GM23248 (cell line): ENCODE measurements at regions not wholly inside any gene's neighbourhood (a gene's known extent, or its start where the extent isn't known, plus 50 kb on each side); places are given as distances from the start of the nearest gene placed in this dataset.

Experiments used
- DNase-seq: peaks from one replicate; pipeline ENCODE4 v3.0.0-alpha.2; 2015
- H2AFZ ChIP-seq: fragments of 200-600 bp; sonication (generic); 2 replicates; pipeline ENCODE4 v1.6.1; 2016; ENCODE audit warnings: antibody characterized with exemption
- H3F3A ChIP-seq: fragments of 200-600 bp; sonication (generic); 2 replicates; pipeline ENCODE4 v1.6.1; 2016; ENCODE audit warnings: mild to moderate bottlenecking, antibody characterized with exemption, mixed run types; ENCODE audit not compliant: insufficient read depth
- H3K27ac ChIP-seq: fragments of 200-600 bp; sonication (generic); 2 replicates; pipeline ENCODE4 v1.5.1; 2016; ENCODE audit warnings: mild to moderate bottlenecking
- H3K27me3 ChIP-seq: fragments of 200-600 bp; sonication (generic); replicated peaks from 2 replicates; pipeline ENCODE4 v1.6.1; 2016; ENCODE audit warnings: mild to moderate bottlenecking; ENCODE audit not compliant: insufficient read depth
- H3K36me3 ChIP-seq: fragments of 200-600 bp; sonication (generic); 2 replicates; pipeline ENCODE4 v1.6.1; 2016; ENCODE audit warnings: low read depth, mild to moderate bottlenecking
- H3K4me1 ChIP-seq: fragments of 200-600 bp; sonication (generic); 2 replicates; pipeline ENCODE4 v1.6.1; 2016; ENCODE audit warnings: mild to moderate bottlenecking; ENCODE audit not compliant: insufficient read depth
- H3K4me2 ChIP-seq: fragments of 200-600 bp; sonication (generic); one replicate; pipeline ENCODE4 v1.6.1; 2016; ENCODE audit warnings: mild to moderate bottlenecking; ENCODE audit not compliant: unreplicated experiment
- H3K4me3 ChIP-seq: fragments of 200-600 bp; sonication (generic); 2 replicates; pipeline ENCODE4 v1.5.1; 2016; ENCODE audit warnings: mild to moderate bottlenecking
- H3K79me2 ChIP-seq: fragments of 200-600 bp; sonication (generic); 2 replicates; pipeline ENCODE4 v1.6.1; 2016; ENCODE audit warnings: mild to moderate bottlenecking; ENCODE audit not compliant: insufficient read depth
- H3K9ac ChIP-seq: fragments of 200-600 bp; sonication (generic); 2 replicates; pipeline ENCODE4 v1.6.1; 2016; ENCODE audit warnings: mild to moderate bottlenecking
- H3K9me2 ChIP-seq: fragments of 200-600 bp; sonication (generic); 2 replicates; pipeline ENCODE4 v1.6.1; 2016; ENCODE audit warnings: mixed run types, mild to moderate bottlenecking, moderate library complexity; ENCODE audit not compliant: insufficient read depth
- H3K9me3 ChIP-seq: fragments of 200-600 bp; sonication (generic); one replicate; pipeline ENCODE4 v1.6.1; 2017; ENCODE audit warnings: low read depth
- H4K20me1 ChIP-seq: fragments of 200-600 bp; sonication (generic); 2 replicates; pipeline ENCODE4 v1.6.0; 2016; ENCODE audit not compliant: insufficient read depth
- EZH2 ChIP-seq: fragments of 200-600 bp; sonication (generic); IDR thresholded peaks from 2 replicates; pipeline ENCODE4 v1.6.1; 2018; ENCODE audit warnings: antibody characterized with exemption, mild to moderate bottlenecking; ENCODE audit not compliant: insufficient read depth, poor library complexity, severe bottlenecking
- EZH2phosphoT487 ChIP-seq: fragments of 200-600 bp; sonication (generic); IDR thresholded peaks from 2 replicates; pipeline ENCODE4 v1.6.1; 2018; ENCODE audit warnings: antibody characterized with exemption, moderate library complexity, mild to moderate bottlenecking, low read depth; ENCODE audit not compliant: insufficient read depth
- WGBS, 2 experiments: methylation state at CpG; one replicate each; pipeline ENCODE4 v1.1.6; 2015 to 2017; ENCODE audit warnings: low lambda C conversion rate in 2 of 2, low coverage in 1 of 2; ENCODE audit errors: missing lambda C conversion rate in 2 of 2; 5-methylcytosine and 5-hydroxymethylcytosine counted together
- in situ Hi-C: fragments of 300-500 bp; cut with MboI; formaldehyde crosslinking; loops from 2 replicates; pipeline ENCODE4 v1.15.0; 2020

GRCh38 chr18:51660188-51660715, 462.8 kb upstream of the MEX3C start:
- no peaks in the 10 kb centered on the region for H3K9me2 ChIP-seq
- TF ChIP-seq EZH2 (no peak), EZH2phosphoT487 (no peak)
- in situ Hi-C loops: loop anchor here (25.0 kb wide), 1 partner anchor 627 kb away; no protein-coding TSS in a partner anchor

GRCh38 chr18:51664236-51664635, 466.8 kb upstream of the MEX3C start:
- no peak for DNase-seq
- H3K9me3 ChIP-seq: no peaks in the 10 kb centered on the region
- no peaks in the 10 kb centered on the region for H3K4me1 ChIP-seq
- H3K79me2 ChIP-seq: no peaks in the 10 kb centered on the region
- no peak for TF ChIP-seq EZH2
- no peak for TF ChIP-seq EZH2phosphoT487
- H3K4me2 ChIP-seq: no peak overlapping the region
- in situ Hi-C loops: loop anchor here (25.0 kb wide), 1 partner anchor 623 kb away; no protein-coding TSS in a partner anchor
- H3K9me2 ChIP-seq: no peaks in the 10 kb centered on the region
- H3K36me3 ChIP-seq: no peaks in the 10 kb centered on the region
- H3F3A ChIP-seq: no peaks in the 10 kb centered on the region
- H3K4me3 ChIP-seq: no peak overlapping the region
- 33 to 41% methylated on average over 3 of the region's 3 CpGs for WGBS, 2 experiments
- no peaks in the 10 kb centered on the region for H3K27me3 ChIP-seq
- H3K9ac ChIP-seq: no peak overlapping the region
- H3K27ac ChIP-seq: no peak overlapping the region
- no peak overlapping the region for H2AFZ ChIP-seq
- no peaks in the 10 kb centered on the region for H4K20me1 ChIP-seq

More at GRCh38 chr18:51660188-51660715, 462.8 kb upstream of the MEX3C start:
- Histone ChIP-seq H3K4me1 (no peaks in the 10 kb centered on the region), H4K20me1 (no peaks in the 10 kb centered on the region), H3K4me3 (no peak overlapping the region), H3K36me3 (no peaks in the 10 kb centered on the region), H3K9ac (no peak overlapping the region), H3F3A (no peaks in the 10 kb centered on the region), H3K4me2 (no peak overlapping the region), H3K27me3 (no peaks in the 10 kb centered on the region), H3K27ac (no peak overlapping the region), H3K9me3 (no peaks in the 10 kb centered on the region), H2AFZ (no peak overlapping the region), H3K79me2 (no peaks in the 10 kb centered on the region)
- WGBS, 2 experiments: 0 to 2% methylated on average over 2 of the region's 2 CpGs
- no peak for DNase-seq

GRCh38 chr18:51666763-51667191, 469.3 kb upstream of the MEX3C start:
- Histone ChIP-seq H3K36me3 (no peaks in the 10 kb centered on the region), H3F3A (no peaks in the 10 kb centered on the region), H3K27ac (no peak overlapping the region), H3K9ac (no peak overlapping the region), H3K27me3 (no peaks in the 10 kb centered on the region), H2AFZ (no peak overlapping the region), H3K4me3 (no peak overlapping the region), H3K4me2 (no peak overlapping the region), H4K20me1 (no peaks in the 10 kb centered on the region), H3K4me1 (no peaks in the 10 kb centered on the region), H3K9me3 (no peaks in the 10 kb centered on the region), H3K79me2 (no peaks in the 10 kb centered on the region), H3K9me2 (no peaks in the 10 kb centered on the region)
- TF ChIP-seq EZH2phosphoT487 (no peak), EZH2 (no peak)
- DNase-seq: peak; percentile 10
- in situ Hi-C loops: loop anchor here (25.0 kb wide), 1 partner anchor 621 kb away; no protein-coding TSS in a partner anchor
- 8 to 15% methylated on average over 6 to 7 of the region's 7 CpGs for WGBS, 2 experiments

- no peak overlapping the region for H3K9ac ChIP-seq
- in situ Hi-C loops: loop anchor here (25.0 kb wide), 1 partner anchor 619 kb away; no protein-coding TSS in a partner anchor
- H3K4me1 ChIP-seq: no peaks in the 10 kb centered on the region
- WGBS, 2 experiments: 7 to 10% methylated on average over 10 of the region's 10 CpGs
- no peaks in the 10 kb centered on the region for H3K9me2 ChIP-seq
- no peaks in the 10 kb centered on the region for H3K9me3 ChIP-seq
- H3F3A ChIP-seq: no peaks in the 10 kb centered on the region
- H3K27me3 ChIP-seq: no peaks in the 10 kb centered on the region
- H3K27ac ChIP-seq: no peak overlapping the region
- H3K4me2 ChIP-seq: no peak overlapping the region
- H3K36me3 ChIP-seq: no peaks in the 10 kb centered on the region
- no peaks in the 10 kb centered on the region for H4K20me1 ChIP-seq
- H2AFZ ChIP-seq: no peak overlapping the region
- peak; percentile 61 for DNase-seq
- H3K79me2 ChIP-seq: no peaks in the 10 kb centered on the region
- TF ChIP-seq EZH2 (no peak), EZH2phosphoT487 (no peak)
- no peak overlapping the region for H3K4me3 ChIP-seq
Observed at GRCh38 chr18:51668101-51668500, 470.6 kb upstream of the MEX3C start.

GRCh38 chr18:51668607-51669006, 471.1 kb upstream of the MEX3C start:
- Histone ChIP-seq H3K4me2 (no peak overlapping the region), H3K9ac (no peak overlapping the region), H3K27me3 (no peaks in the 10 kb centered on the region), H3K79me2 (no peaks in the 10 kb centered on the region), H3K27ac (no peak overlapping the region), H3K9me3 (no peaks in the 10 kb centered on the region), H3K4me3 (no peak overlapping the region), H3K36me3 (no peaks in the 10 kb centered on the region), H3K9me2 (no peaks in the 10 kb centered on the region), H3F3A (no peaks in the 10 kb centered on the region), H3K4me1 (no peaks in the 10 kb centered on the region), H4K20me1 (no peaks in the 10 kb centered on the region), H2AFZ (no peak overlapping the region)
- no peak for DNase-seq
- TF ChIP-seq EZH2 (no peak), EZH2phosphoT487 (no peak)
- 11 to 17% methylated on average over 2 of the region's 2 CpGs for WGBS, 2 experiments
- in situ Hi-C loops: loop anchor here (25.0 kb wide), 1 partner anchor 619 kb away; no protein-coding TSS in a partner anchor
